Neural cell (in vitro differentiated cells): ENCODE measurements at regions not wholly inside any gene's neighbourhood (a gene's known extent, or its start where the extent isn't known, plus 50 kb on each side); places are given as distances from the start of the nearest gene placed in this dataset.

Experiments
- H2AFZ ChIP-seq: fragments of 200-600, 300-800 bp; sonication (generic), shearing (Covaris generic); 2 replicates; pipeline ENCODE4 v1.6.0; 2014; ENCODE audit warnings: low read depth, mild to moderate bottlenecking, antibody characterized with exemption, low read length, moderate library complexity
- H3F3A ChIP-seq: fragments of 200-600 bp; shearing (Covaris generic); 2 replicates; pipeline ENCODE4 v1.6.1; 2016; ENCODE audit warnings: mild to moderate bottlenecking, moderate library complexity, mixed read lengths, antibody characterized with exemption, low read length; ENCODE audit not compliant: insufficient read depth, poor library complexity, severe bottlenecking
- H3K27ac ChIP-seq: fragments of 200-600, 300-800 bp; sonication (generic), shearing (Covaris generic); 2 replicates; pipeline ENCODE4 v1.5.1; 2014; ENCODE audit warnings: mild to moderate bottlenecking, low read length, moderate library complexity
- H3K27me3 ChIP-seq: fragments of 300-800, 200-600 bp; sonication (generic), shearing (Covaris generic); 2 replicates; pipeline ENCODE4 v1.6.0; 2014; ENCODE audit warnings: mild to moderate bottlenecking, low read depth, low read length, moderate library complexity; ENCODE audit not compliant: insufficient read depth
- H3K36me3 ChIP-seq: fragments of 300-800, 200-600 bp; sonication (generic), shearing (Covaris generic); 2 replicates; pipeline ENCODE4 v1.5.1; 2014; ENCODE audit warnings: mild to moderate bottlenecking, antibody characterized with exemption, low read length, moderate library complexity; ENCODE audit not compliant: insufficient read depth
- H3K4me2 ChIP-seq: fragments of 300-800, 200-600 bp; sonication (generic), shearing (Covaris generic); 2 replicates; pipeline ENCODE4 v1.6.0; 2014; ENCODE audit warnings: mild to moderate bottlenecking, low read length
- H3K4me3 ChIP-seq: fragments of 300-800, 200-600 bp; sonication (generic), shearing (Covaris generic); 2 replicates; pipeline ENCODE4 v1.5.1; 2014; ENCODE audit warnings: mild to moderate bottlenecking, low read length, moderate library complexity
- H3K79me2 ChIP-seq: fragments of 200-600 bp; shearing (Covaris generic); replicated peaks from 2 replicates; pipeline ENCODE4 v1.6.0; 2014; ENCODE audit warnings: mild to moderate bottlenecking, low read length, moderate library complexity; ENCODE audit not compliant: insufficient read depth
- H3K9ac ChIP-seq: fragments of 300-800, 200-600 bp; sonication (generic), shearing (Covaris generic); 2 replicates; pipeline ENCODE4 v1.6.1; 2016; ENCODE audit warnings: mild to moderate bottlenecking, low read length, mixed read lengths
- H3K9me2 ChIP-seq: fragments of 200-600 bp; shearing (Covaris generic); 2 replicates; pipeline ENCODE4 v1.6.1; 2016; ENCODE audit warnings: mild to moderate bottlenecking, low read length, mixed read lengths; ENCODE audit not compliant: insufficient read depth
- H3K9me3 ChIP-seq: fragments of 200-600, 300-800 bp; sonication (generic), shearing (Covaris generic); 2 replicates; pipeline ENCODE4 v1.6.1; 2016; ENCODE audit warnings: mild to moderate bottlenecking, mixed run types, low read length, moderate library complexity, mixed read lengths
- H4K20me1 ChIP-seq: fragments of 200-600 bp; shearing (Covaris generic); 2 replicates; pipeline ENCODE4 v1.6.1; 2016; ENCODE audit warnings: mild to moderate bottlenecking, mixed run types; ENCODE audit not compliant: insufficient read depth
- CTCF ChIP-seq: fragments of 450-650 bp; IDR thresholded peaks from 2 replicates; pipeline ENCODE4 v1.5.1; 2014; ENCODE audit warnings: antibody characterized with exemption, mild to moderate bottlenecking, moderate library complexity; ENCODE audit not compliant: poor library complexity, severe bottlenecking
- EP300 ChIP-seq: fragments of 450-650 bp; conservative IDR thresholded peaks from 2 replicates; pipeline ENCODE4 v1.6.1; 2014; ENCODE audit warnings: antibody characterized with exemption, mild to moderate bottlenecking, moderate library complexity; ENCODE audit not compliant: poor library complexity, severe bottlenecking
- EZH2 ChIP-seq: fragments of 200-600, 300-800 bp; shearing (Covaris generic), sonication (generic); IDR thresholded peaks from 2 replicates; pipeline ENCODE4 v1.6.1; 2014; ENCODE audit warnings: antibody characterized with exemption, low read length, borderline replicate concordance, mild to moderate bottlenecking; ENCODE audit not compliant: insufficient read depth, poor library complexity, severe bottlenecking
- MXI1 ChIP-seq: fragments of 450-650 bp; conservative IDR thresholded peaks from 2 replicates; pipeline ENCODE4 v1.6.1; 2014; ENCODE audit warnings: antibody characterized with exemption, mild to moderate bottlenecking; ENCODE audit not compliant: poor library complexity, severe bottlenecking
- POLR2AphosphoS5 ChIP-seq: IDR thresholded peaks from 2 replicates; pipeline ENCODE4 v1.6.1; 2012
- RAD21 ChIP-seq: fragments of 450-650 bp; conservative IDR thresholded peaks from 2 replicates; pipeline ENCODE4 v1.6.1; 2014; ENCODE audit warnings: antibody characterized with exemption, mild to moderate bottlenecking, moderate library complexity
- REST ChIP-seq: IDR thresholded peaks from 2 replicates; pipeline ENCODE4 v1.6.1; 2012; ENCODE audit warnings: borderline replicate concordance
- SMC3 ChIP-seq: fragments of 450-650 bp; conservative IDR thresholded peaks from 2 replicates; pipeline ENCODE4 v1.6.1; 2014; ENCODE audit warnings: antibody characterized with exemption, mild to moderate bottlenecking, moderate library complexity; ENCODE audit not compliant: poor library complexity
- TAF1 ChIP-seq: IDR thresholded peaks from 2 replicates; pipeline ENCODE4 v1.6.1; 2012; ENCODE audit warnings: low read depth

GRCh38 chr2:149650006-149650405 lies 62.4 kb upstream of the MMADHC start:
- H2AFZ ChIP-seq = no peak overlapping the region
- H3K9ac ChIP-seq = no peak overlapping the region
- H3K27ac ChIP-seq = no peak overlapping the region
- H3K79me2 ChIP-seq = no peaks in the 10 kb centered on the region
- H4K20me1 ChIP-seq = no peaks in the 10 kb centered on the region
- no peak for TF ChIP-seq SMC3
- TF ChIP-seq EZH2 = no peak
- TF ChIP-seq REST = no peak
- no peak for TF ChIP-seq EP300
- TF ChIP-seq CTCF = no peak
- TF ChIP-seq TAF1 = no peak
- no peak for TF ChIP-seq MXI1
- TF ChIP-seq POLR2AphosphoS5 = no peak
- TF ChIP-seq RAD21 = no peak
- H3K4me3 ChIP-seq = no peak overlapping the region
- no peak overlapping the region for H3K4me2 ChIP-seq
- no peaks in the 10 kb centered on the region for H3F3A ChIP-seq
- no peaks in the 10 kb centered on the region for H3K9me2 ChIP-seq
- H3K36me3 ChIP-seq = no peaks in the 10 kb centered on the region
- no peaks in the 10 kb centered on the region for H3K27me3 ChIP-seq
- H3K9me3 ChIP-seq = no peaks in the 10 kb centered on the region

- Histone ChIP-seq H3K27me3 (no peaks in the 10 kb centered on the region), H2AFZ (no peak overlapping the region), H3K4me2 (no peak overlapping the region), H3F3A (no peaks in the 10 kb centered on the region), H3K79me2 (no peaks in the 10 kb centered on the region), H3K4me3 (no peak overlapping the region), H4K20me1 (no peaks in the 10 kb centered on the region), H3K9me3 (no peaks in the 10 kb centered on the region), H3K9ac (no peak overlapping the region), H3K36me3 (no peaks in the 10 kb centered on the region), H3K27ac (no peak overlapping the region), H3K9me2 (no peaks in the 10 kb centered on the region)
- TF ChIP-seq EZH2 = no peak
- no peak for TF ChIP-seq MXI1
- no peak for TF ChIP-seq CTCF
- no peak for TF ChIP-seq RAD21
- no peak for TF ChIP-seq POLR2AphosphoS5
- TF ChIP-seq SMC3 = no peak
- no peak for TF ChIP-seq REST
- TF ChIP-seq TAF1 = no peak
- TF ChIP-seq EP300 = no peak
These were observed 60.9 kb upstream of the MMADHC start for GRCh38 chr2:149648282-149649030.
